ENCODE measurements at regions not wholly inside any gene's neighbourhood (a gene's known extent, or its start where the extent isn't known, plus 50 kb on each side); places are given as distances from the start of the nearest gene placed in this dataset.

- Mint-ChIP-seq H3K4me1 (no peaks in the 10 kb centered on the region), H3K4me3 (no peak overlapping the region), H3K36me3 (no peaks in the 10 kb centered on the region), H3K9me3 (no peaks in the 10 kb centered on the region), H3K27me3 (no peaks in the 10 kb centered on the region), H3K27ac (no peak overlapping the region)
- no peak for DNase-seq (ENCODE audit: low spot score in 2 of 2)
- ATAC-seq (ENCODE audit: low read depth), result no peak
These were observed 151.4 kb upstream of the AVPR1A start for GRCh38 chr12:63302269-63302940.

GRCh38 chr12:63301311-63301710 lies 150.3 kb upstream of the AVPR1A start:
- Mint-ChIP-seq H3K36me3 (no peaks in the 10 kb centered on the region), H3K4me3 (no peak overlapping the region)

GRCh38 chr12:63298386-63298930 lies 147.5 kb upstream of the AVPR1A start:
- no peak overlapping the region for H3K27ac Mint-ChIP-seq
- no peaks in the 10 kb centered on the region for H3K4me1 Mint-ChIP-seq
- DNase-seq (ENCODE audit: low spot score in 2 of 2), result no peak
- peaks cover 2% of the 10 kb centered on the region for H3K9me3 Mint-ChIP-seq
- H3K4me3 Mint-ChIP-seq, result no peak overlapping the region
- no peak for ATAC-seq (ENCODE audit: low read depth)
- H3K36me3 Mint-ChIP-seq, result no peaks in the 10 kb centered on the region
- no peaks in the 10 kb centered on the region for H3K27me3 Mint-ChIP-seq

More at GRCh38 chr12:63301311-63301710, 150.3 kb upstream of the AVPR1A start:
- ATAC-seq (ENCODE audit: low read depth) (no peak), DNase-seq (ENCODE audit: low spot score in 2 of 2) (no peak)
- no peaks in the 10 kb centered on the region for H3K27me3 Mint-ChIP-seq
- no peaks in the 10 kb centered on the region for H3K4me1 Mint-ChIP-seq
- no peak overlapping the region for H3K27ac Mint-ChIP-seq
- H3K9me3 Mint-ChIP-seq, result peaks cover 2% of the 10 kb centered on the region

- ATAC-seq (ENCODE audit: low read depth) (no peak), DNase-seq (ENCODE audit: low spot score in 2 of 2) (no peak)
- Mint-ChIP-seq H3K36me3 (no peaks in the 10 kb centered on the region), H3K9me3 (peaks cover 7% of the 10 kb centered on the region), H3K4me3 (no peak overlapping the region), H3K27ac (no peak overlapping the region), H3K27me3 (no peaks in the 10 kb centered on the region), H3K4me1 (no peaks in the 10 kb centered on the region)
These were observed 143.3 kb upstream of the AVPR1A start for GRCh38 chr12:63294327-63294632.

- Mint-ChIP-seq H3K4me3 (no peak overlapping the region), H3K4me1 (no peaks in the 10 kb centered on the region), H3K27me3 (no peaks in the 10 kb centered on the region), H3K27ac (no peak overlapping the region), H3K9me3 (peaks cover 7% of the 10 kb centered on the region), H3K36me3 (no peaks in the 10 kb centered on the region)
- ATAC-seq (ENCODE audit: low read depth), result no peak
- no peak for DNase-seq (ENCODE audit: low spot score in 2 of 2)
These were observed 141.6 kb upstream of the AVPR1A start for GRCh38 chr12:63292471-63293221.

- Mint-ChIP-seq H3K9me3 (peaks cover 4% of the 10 kb centered on the region), H3K4me1 (no peaks in the 10 kb centered on the region), H3K27me3 (peaks cover 6% of the 10 kb centered on the region), H3K4me3 (no peak overlapping the region), H3K36me3 (no peaks in the 10 kb centered on the region), H3K27ac (no peak overlapping the region)
- ATAC-seq (ENCODE audit: low read depth) (no peak), DNase-seq (ENCODE audit: low spot score in 2 of 2) (no peak)
These were observed 125.8 kb upstream of the AVPR1A start for GRCh38 chr12:63276537-63277365.

GRCh38 chr12:63266988-63267387 lies 116.0 kb upstream of the AVPR1A start:
- DNase-seq (ENCODE audit: low spot score in 2 of 2), result no peak
- peaks cover 9% of the 10 kb centered on the region for H3K9me3 Mint-ChIP-seq
- H3K4me3 Mint-ChIP-seq, result no peak overlapping the region
- no peak overlapping the region for H3K27ac Mint-ChIP-seq
- no peaks in the 10 kb centered on the region for H3K4me1 Mint-ChIP-seq
- ATAC-seq (ENCODE audit: low read depth), result no peak
- H3K27me3 Mint-ChIP-seq, result no peaks in the 10 kb centered on the region
- H3K36me3 Mint-ChIP-seq, result no peaks in the 10 kb centered on the region

- DNase-seq (ENCODE audit: low spot score in 2 of 2), result no peak
- Mint-ChIP-seq H3K27me3 (no peaks in the 10 kb centered on the region), H3K9me3 (peaks cover 4% of the 10 kb centered on the region), H3K4me1 (no peaks in the 10 kb centered on the region), H3K27ac (no peak overlapping the region), H3K4me3 (no peak overlapping the region), H3K36me3 (no peaks in the 10 kb centered on the region)
- ATAC-seq (ENCODE audit: low read depth), result no peak
These were observed 113.6 kb upstream of the AVPR1A start for GRCh38 chr12:63264629-63265028.

GRCh38 chr12:63250486-63250885 lies 99.5 kb upstream of the AVPR1A start:
- no peak overlapping the region for H3K27ac Mint-ChIP-seq
- H3K27me3 Mint-ChIP-seq, result no peaks in the 10 kb centered on the region
- H3K4me1 Mint-ChIP-seq, result no peaks in the 10 kb centered on the region
- no peaks in the 10 kb centered on the region for H3K36me3 Mint-ChIP-seq
- no peak for ATAC-seq (ENCODE audit: low read depth)
- H3K4me3 Mint-ChIP-seq, result no peak overlapping the region
- peaks cover 5% of the 10 kb centered on the region for H3K9me3 Mint-ChIP-seq
- no peak for DNase-seq (ENCODE audit: low spot score in 2 of 2)

GRCh38 chr12:63238892-63239291 lies 87.9 kb upstream of the AVPR1A start:
- no peaks in the 10 kb centered on the region for H3K36me3 Mint-ChIP-seq
- H3K27ac Mint-ChIP-seq, result no peak overlapping the region
- H3K4me1 Mint-ChIP-seq, result no peaks in the 10 kb centered on the region
- DNase-seq (ENCODE audit: low spot score in 2 of 2) (no peak), ATAC-seq (ENCODE audit: low read depth) (no peak)
- H3K27me3 Mint-ChIP-seq, result no peaks in the 10 kb centered on the region
- H3K9me3 Mint-ChIP-seq, result peaks cover 5% of the 10 kb centered on the region
- no peak overlapping the region for H3K4me3 Mint-ChIP-seq

GRCh38 chr12:63232896-63233295 lies 81.9 kb upstream of the AVPR1A start:
- DNase-seq (ENCODE audit: low spot score in 2 of 2) (no peak), ATAC-seq (ENCODE audit: low read depth) (no peak)
- H3K27me3 Mint-ChIP-seq, result no peaks in the 10 kb centered on the region
- H3K9me3 Mint-ChIP-seq, result peaks cover 3% of the 10 kb centered on the region
- no peak overlapping the region for H3K4me3 Mint-ChIP-seq
- no peaks in the 10 kb centered on the region for H3K4me1 Mint-ChIP-seq
- no peak overlapping the region for H3K27ac Mint-ChIP-seq
- no peaks in the 10 kb centered on the region for H3K36me3 Mint-ChIP-seq

- no peak overlapping the region for H3K4me3 Mint-ChIP-seq
- H3K4me1 Mint-ChIP-seq, result no peaks in the 10 kb centered on the region
- ATAC-seq (ENCODE audit: low read depth) (no peak), DNase-seq (ENCODE audit: low spot score in 2 of 2) (no peak)
- no peaks in the 10 kb centered on the region for H3K27me3 Mint-ChIP-seq
- H3K36me3 Mint-ChIP-seq, result no peaks in the 10 kb centered on the region
- no peak overlapping the region for H3K27ac Mint-ChIP-seq
- peaks cover 3% of the 10 kb centered on the region for H3K9me3 Mint-ChIP-seq
These were observed 77.9 kb upstream of the AVPR1A start for GRCh38 chr12:63228853-63229252.

GRCh38 chr12:63226792-63227463 lies 75.9 kb upstream of the AVPR1A start:
- Mint-ChIP-seq H3K4me3 (no peak overlapping the region), H3K27me3 (no peaks in the 10 kb centered on the region), H3K9me3 (no peaks in the 10 kb centered on the region), H3K36me3 (no peaks in the 10 kb centered on the region), H3K27ac (no peak overlapping the region), H3K4me1 (no peaks in the 10 kb centered on the region)
- DNase-seq (ENCODE audit: low spot score in 2 of 2) (no peak), ATAC-seq (ENCODE audit: low read depth) (no peak)

GRCh38 chr12:63224396-63224795 lies 73.4 kb upstream of the AVPR1A start:
- ATAC-seq (ENCODE audit: low read depth), result no peak
- no peaks in the 10 kb centered on the region for H3K4me1 Mint-ChIP-seq
- no peak overlapping the region for H3K27ac Mint-ChIP-seq
- H3K4me3 Mint-ChIP-seq, result no peak overlapping the region
- no peak for DNase-seq (ENCODE audit: low spot score in 2 of 2)
- no peaks in the 10 kb centered on the region for H3K36me3 Mint-ChIP-seq
- no peaks in the 10 kb centered on the region for H3K9me3 Mint-ChIP-seq
- H3K27me3 Mint-ChIP-seq, result no peaks in the 10 kb centered on the region

Measured in memory B cell (primary cell).